ENCODE measurements at regions not wholly inside any gene's neighbourhood (a gene's known extent, or its start where the extent isn't known, plus 50 kb on each side); places are given as distances from the start of the nearest gene placed in this dataset.

DNA sequence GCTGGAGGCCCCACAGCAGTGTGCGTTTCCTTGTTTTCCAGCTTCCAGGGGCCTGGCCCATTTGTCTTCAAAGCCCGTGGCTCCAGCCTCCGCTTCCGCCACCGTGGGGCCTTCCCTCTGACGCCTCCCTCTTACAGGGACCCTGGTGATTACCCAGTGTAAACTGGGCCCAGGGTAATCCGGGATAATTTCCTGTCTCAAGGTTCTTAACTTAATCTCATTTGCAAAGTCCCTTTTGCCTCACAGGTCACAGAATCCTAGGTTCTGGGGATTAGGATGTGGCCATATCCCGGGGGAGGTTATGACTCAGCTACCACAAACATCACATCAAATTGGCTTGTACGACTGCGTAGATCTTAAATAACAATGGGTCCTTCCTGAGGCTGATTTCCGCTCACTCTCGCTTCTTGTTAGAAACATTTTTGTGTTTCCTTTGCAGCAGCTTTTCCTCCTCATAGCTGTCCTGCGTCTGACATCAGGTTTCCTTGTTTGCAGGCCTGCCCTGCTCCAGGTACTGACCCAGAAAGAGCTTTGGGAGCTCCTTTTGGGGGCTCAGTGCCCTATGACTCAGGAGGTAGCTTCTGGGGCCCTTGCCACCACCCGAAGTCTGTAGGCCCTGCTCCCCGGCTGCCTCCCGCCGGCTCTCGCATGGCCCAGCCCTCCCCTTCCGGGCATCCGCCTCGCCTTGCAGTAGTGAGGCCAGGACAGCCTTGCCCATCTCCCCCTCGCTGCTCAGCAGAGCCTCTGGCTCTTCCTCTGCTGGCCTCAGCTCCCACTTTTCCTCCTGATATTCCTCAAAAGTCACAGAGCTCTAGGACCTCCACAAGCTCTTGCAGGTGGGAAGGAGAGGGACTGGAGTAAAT is 100.5 kb downstream of the ERMARD start:
- no peak for TF ChIP-seq POLR2A (IDR thresholded peaks at IDR 0.05; ENCODE audit: extremely low read depth, insufficient read length)
- TF ChIP-seq, protein P1, sequence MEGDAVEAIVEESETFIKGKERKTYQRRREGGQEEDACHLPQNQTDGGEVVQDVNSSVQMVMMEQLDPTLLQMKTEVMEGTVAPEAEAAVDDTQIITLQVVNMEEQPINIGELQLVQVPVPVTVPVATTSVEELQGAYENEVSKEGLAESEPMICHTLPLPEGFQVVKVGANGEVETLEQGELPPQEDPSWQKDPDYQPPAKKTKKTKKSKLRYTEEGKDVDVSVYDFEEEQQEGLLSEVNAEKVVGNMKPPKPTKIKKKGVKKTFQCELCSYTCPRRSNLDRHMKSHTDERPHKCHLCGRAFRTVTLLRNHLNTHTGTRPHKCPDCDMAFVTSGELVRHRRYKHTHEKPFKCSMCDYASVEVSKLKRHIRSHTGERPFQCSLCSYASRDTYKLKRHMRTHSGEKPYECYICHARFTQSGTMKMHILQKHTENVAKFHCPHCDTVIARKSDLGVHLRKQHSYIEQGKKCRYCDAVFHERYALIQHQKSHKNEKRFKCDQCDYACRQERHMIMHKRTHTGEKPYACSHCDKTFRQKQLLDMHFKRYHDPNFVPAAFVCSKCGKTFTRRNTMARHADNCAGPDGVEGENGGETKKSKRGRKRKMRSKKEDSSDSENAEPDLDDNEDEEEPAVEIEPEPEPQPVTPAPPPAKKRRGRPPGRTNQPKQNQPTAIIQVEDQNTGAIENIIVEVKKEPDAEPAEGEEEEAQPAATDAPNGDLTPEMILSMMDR (IDR thresholded peaks at IDR 0.05; ENCODE audit: low read depth, low read length) = no peak
